RPMI7951 (cell line): ENCODE measurements at regions not wholly inside any gene's neighbourhood (a gene's known extent, or its start where the extent isn't known, plus 50 kb on each side); places are given as distances from the start of the nearest gene placed in this dataset.
"Not testable (repeated sequence)": the region's sequence is repeated elsewhere in the genome, so short reads cannot be mapped to it uniquely, and the experiment has no call there.

Experiments used
- DNase-seq: peaks from one replicate; pipeline ENCODE4 v3.0.0-alpha.2; 2012; ENCODE audit warnings: low read depth

DNA sequence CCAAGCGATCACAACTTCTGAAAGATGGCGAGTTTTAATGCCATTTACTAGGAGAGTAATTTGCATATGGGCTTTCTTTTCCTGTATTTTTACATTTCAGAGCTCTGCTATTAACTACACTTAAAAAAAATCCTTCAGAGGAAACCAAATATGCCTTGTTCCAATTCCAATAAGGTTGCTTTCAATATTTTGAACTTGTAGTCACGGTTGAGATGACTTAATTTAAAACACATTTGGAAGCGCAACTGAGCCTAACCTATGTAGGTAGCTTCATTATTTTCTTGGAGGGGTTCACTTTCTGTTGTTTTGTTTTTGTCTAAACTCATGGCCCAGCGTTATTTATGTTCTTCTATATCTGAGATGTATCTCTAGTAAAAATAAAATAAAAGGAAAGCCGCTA is 93.4 kb downstream of the BLID start:
- peak; percentile 62 for DNase-seq

- DNase-seq = no peak
Measured at GRCh38 chr11:122020902-122021301, 95.1 kb downstream of the BLID start.

DNA sequence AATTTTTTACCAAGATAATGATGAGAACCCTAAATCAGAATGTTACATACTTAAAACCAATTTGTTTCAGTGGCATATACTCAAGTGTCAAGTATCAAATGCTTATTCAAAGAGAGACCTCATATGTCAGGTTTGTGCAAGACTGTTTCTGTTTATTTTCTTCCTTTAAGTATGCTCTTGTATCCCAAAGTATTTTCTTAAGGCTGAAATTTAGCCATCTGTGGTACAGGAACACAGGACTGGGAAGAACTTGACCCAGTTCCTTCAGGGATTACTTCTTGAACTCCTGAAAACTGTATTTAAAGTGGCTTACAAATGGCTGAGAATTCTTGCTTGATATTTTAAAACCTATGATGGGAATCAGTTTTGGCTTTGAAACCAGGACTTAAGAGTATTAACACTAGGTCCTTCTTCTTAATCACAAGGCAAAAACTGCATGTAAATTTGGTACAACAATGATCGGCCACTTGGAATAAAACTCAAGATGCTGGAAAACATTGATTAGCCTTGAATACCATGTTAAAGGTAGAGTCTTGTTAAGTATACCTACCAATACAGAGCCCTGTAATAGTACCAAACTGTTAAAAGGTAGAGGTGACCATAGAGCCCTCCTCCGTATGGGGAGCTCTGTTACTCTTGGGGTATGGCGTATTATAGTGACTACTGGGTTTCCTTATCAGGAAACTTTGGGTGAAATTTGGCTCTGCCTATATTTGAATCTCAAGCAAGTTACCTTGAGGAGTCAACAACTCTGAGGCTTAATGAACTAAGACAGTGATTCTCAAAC is 95.9 kb downstream of the BLID start:
- DNase-seq = no peak

GRCh38 chr11:122007601-122008071 is 108.4 kb downstream of the BLID start:
- DNase-seq = peak; percentile 90

DNA sequence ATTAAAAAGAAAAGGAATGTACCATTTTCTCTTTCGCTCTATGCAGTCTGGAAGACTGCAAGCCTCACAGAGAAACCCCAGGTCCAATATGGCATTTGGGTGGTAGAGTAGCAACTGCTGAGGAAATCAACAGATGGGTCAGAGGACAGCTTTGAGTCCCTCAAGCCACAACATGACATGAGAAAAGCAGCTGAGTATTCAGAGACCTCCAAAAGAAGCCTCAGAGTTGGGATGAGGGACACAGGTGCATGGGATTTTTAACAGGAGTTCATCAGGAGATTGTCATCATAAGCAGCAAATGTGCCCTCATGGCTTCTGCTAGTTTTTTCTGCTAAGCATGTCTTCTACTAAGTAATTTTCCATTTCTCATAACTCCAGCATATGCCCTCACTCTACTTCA is 111.6 kb downstream of the BLID start:
- no peak for DNase-seq

DNA sequence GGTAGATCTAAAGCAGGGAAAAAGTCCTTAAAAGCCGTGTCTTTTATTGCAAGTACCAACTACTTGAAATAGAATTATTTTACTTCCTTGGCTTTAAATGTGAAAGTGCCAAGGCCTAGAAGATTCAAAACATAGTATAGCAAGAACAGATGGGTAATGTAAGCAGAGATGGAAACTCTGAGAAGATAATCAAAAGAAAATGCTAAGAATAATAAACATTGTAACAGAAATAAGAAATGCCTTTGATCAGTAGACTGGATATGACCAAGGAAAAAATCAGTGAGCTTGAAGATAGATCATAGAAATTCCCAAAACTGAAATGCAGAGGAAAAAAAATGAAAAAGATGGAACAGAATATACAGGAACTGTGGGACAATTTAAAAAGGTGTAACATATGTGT is 113.1 kb downstream of the BLID start:
- DNase-seq = no peak

DNA sequence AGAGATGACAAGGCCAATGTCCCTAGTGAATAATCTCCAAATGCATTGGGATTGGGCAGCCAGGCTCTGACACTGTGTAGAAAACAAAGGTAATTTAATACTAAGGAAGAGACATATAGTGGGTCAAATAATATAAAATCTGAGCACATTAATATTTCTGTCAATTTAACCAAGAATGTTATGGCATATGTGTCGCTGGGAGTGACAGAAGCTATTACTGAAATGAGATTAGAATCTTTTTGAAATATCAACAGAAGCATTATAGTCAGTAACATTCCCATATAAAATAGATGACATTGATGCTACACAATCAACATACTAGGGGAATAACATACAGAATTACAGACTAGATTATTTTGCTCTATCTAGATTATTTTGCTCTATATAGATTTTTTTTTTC is 114.0 kb downstream of the BLID start:
- no peak for DNase-seq

DNA sequence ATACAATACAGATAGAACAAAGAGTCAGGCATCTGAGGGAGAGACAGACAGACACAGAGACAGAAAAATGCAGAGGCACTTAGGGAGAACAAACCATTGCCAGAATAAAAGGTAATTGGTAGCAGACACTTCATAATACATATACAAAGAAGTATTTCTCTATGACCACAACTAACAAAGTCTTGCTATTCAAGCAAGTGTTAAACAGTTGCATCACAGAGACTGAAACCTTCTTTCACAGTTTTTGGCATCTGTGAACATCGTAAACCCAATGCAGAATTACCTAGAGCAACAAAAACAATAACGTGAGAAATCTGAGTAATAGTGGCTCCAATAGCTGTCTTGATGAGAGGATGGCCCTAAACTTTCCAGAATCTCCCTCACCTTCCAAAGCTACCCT is 116.4 kb downstream of the BLID start:
- no peak for DNase-seq

GRCh38 chr11:121996574-121996973 is 119.4 kb downstream of the BLID start:
- DNase-seq = no peak

GRCh38 chr11:121983901-121984300 is 132.1 kb downstream of the BLID start:
- DNase-seq = no peak

DNA sequence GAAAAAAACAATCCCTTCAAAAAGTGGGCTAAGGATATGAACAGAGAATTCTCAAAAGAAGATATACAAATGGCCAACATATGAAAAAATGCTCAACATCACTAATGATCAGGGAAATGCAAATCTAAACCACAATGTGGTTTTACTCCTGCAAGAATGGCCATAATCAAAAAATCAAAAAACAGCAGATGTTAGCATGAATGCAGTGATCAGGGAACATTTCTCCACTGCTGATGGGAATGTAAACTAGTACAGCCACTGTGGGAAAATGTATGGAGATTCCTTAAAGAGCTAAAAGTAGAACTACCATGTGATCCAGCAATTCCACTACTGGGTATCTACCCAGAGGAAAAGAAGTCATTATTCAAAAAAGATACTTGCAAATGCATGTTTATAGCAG is 138.1 kb downstream of the BLID start:
- peak; percentile 48 for DNase-seq

- DNase-seq = no peak
Measured at GRCh38 chr11:121968638-121969037, 147.4 kb downstream of the BLID start.

DNA sequence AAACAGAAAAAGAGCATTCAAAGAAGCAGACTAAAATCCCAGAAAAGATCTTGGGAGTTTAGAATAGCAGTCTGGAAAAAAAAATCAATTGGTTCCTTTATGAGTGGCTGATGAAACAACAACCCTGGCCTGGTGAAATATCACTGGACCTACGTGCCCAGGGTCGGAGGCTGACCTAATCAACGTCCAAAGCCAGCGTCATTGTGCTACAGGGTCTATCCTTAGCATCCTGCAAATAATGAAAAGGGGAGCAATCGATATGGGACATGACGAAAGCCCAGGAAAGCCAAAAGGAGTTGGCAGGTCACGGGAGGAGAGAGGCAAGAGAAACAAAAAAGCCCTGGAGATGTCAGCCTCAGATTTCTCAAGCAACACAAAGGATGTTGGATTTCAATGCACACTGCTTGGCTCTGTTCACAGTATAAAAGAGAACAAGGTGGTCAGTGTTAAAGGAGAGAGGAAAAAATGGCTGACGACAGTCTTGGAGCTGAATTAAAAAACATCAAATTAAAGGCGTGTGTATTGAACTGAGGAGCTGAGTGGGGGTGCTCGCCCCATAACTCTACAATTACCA is 148.8 kb downstream of the BLID start:
- no peak for DNase-seq

- DNase-seq = peak; percentile 87
Measured at GRCh38 chr11:121965330-121965729, 150.7 kb downstream of the BLID start.

DNA sequence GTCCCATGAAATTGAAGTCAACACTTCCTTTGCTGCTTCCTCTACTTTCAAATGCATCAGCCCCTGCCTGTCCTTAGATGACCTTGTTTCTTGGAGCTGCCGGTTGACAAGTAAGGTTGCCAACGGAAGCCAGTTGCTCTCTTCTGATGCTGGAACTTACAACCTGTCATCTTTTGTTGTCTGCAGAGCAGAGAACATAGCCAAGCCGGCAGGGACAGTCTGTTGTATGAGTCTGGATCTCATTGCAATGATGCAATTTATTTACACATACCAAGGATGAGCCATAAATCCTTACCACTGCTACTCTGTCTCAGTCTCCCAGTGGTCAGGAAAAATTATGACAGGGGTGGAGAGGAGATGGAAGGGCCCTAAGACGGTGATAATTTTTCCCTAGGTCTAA is 151.4 kb downstream of the BLID start:
- peak; percentile 73 for DNase-seq

DNA sequence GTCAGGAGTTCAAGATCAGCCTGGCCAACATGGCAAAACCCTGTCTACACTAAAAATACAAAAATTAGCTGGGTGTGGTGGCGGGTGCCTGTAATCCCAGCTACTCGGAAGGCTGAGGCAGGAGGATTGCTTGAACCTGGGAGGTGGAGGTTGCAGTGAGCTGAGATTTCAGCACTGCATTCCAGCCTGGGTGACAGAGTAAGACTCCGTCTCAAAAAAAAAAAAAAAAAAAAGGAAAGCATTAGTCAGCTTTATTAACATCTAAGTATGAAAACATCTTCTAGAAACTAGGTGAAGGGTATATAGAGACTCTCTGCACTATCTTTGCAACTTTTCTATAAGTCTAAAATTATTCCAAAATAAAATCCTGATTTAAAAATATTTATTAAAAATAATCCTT is 152.2 kb downstream of the BLID start:
- DNase-seq = not testable (repeated sequence)

GRCh38 chr11:121961321-121961801 is 154.7 kb downstream of the BLID start:
- DNase-seq = no peak

- no peak for DNase-seq
Measured at GRCh38 chr11:121958971-121959325, 157.1 kb downstream of the BLID start.

- no peak for DNase-seq
Measured at GRCh38 chr11:121958323-121958970, 157.6 kb downstream of the BLID start.

GRCh38 chr11:121953122-121953521 is 162.9 kb downstream of the BLID start:
- DNase-seq = no peak

DNA sequence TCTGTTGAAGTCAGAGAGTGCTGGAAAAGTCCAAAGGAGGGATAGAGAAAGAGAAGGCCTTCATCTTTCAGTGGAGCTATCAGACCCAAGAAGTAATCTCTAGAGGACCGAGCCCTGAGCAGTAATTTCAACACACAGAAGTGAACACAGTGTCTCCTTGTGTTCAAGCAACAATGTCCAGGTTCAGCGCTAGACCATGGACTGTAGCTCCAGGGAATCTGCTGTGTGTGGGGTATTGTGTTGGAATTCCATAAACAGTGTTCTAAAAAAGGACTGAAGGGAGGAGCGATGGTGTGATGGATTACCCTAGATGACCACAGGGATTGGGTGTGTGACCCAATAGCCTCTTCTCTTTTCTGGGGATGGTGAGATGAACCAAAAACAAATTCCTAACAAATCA is 165.9 kb downstream of the BLID start:
- no peak for DNase-seq

DNA sequence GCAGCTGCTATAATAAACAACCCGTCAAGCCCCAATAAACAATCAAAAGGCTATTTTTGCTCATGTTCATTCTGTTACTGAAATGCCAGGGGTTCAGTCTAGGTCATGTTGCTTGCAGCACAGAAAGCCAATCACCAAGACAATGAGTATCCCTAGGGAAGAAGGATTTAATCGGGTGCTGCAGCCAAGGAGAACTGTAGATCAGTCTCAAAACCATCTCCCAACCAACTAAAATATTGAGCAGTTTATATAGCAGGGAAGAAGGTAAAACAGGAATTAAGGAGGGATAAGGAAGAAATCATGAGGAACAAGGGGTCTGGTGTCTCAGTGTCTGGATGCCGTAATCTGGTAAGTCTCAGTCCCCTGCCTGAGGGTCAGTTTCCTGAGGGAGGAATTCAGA is 169.5 kb downstream of the BLID start:
- DNase-seq = no peak
